GM23338 (cell line): ENCODE measurements at regions not wholly inside any gene's neighbourhood (a gene's known extent, or its start where the extent isn't known, plus 50 kb on each side); places are given as distances from the start of the nearest gene placed in this dataset.

Experiments
- ATAC-seq: fragments of 200-7000 bp; cut with Tn5 transposase; 3 replicates; pipeline ENCODE4 v1.9.1; 2020
- DNase-seq: peaks from one replicate; pipeline ENCODE4 v3.0.0-alpha.2; 2015; ENCODE audit warnings: low spot score
- H2AFZ ChIP-seq: fragments of 200-600 bp; sonication (generic); 2 replicates; pipeline ENCODE4 v1.8.0; 2016; ENCODE audit warnings: antibody characterized with exemption, mild to moderate bottlenecking, moderate library complexity
- H3F3A ChIP-seq: fragments of 200-600 bp; sonication (generic); replicated peaks from 2 replicates; pipeline ENCODE4 v1.8.0; 2017; ENCODE audit warnings: antibody characterized with exemption, mixed run types, low read depth
- H3K27ac ChIP-seq: fragments of 200-600 bp; sonication (generic); 2 replicates; pipeline ENCODE4 v1.6.1; 2016; ENCODE audit warnings: low read depth
- H3K27me3 ChIP-seq: fragments of 200-600 bp; sonication (generic); 2 replicates; pipeline ENCODE4 v1.8.0; 2016; ENCODE audit warnings: mild to moderate bottlenecking, mixed run types, moderate library complexity; ENCODE audit not compliant: insufficient read depth
- H3K36me3 ChIP-seq: fragments of 200-600 bp; sonication (generic); 2 replicates; pipeline ENCODE4 v1.8.0; 2016; ENCODE audit warnings: mild to moderate bottlenecking; ENCODE audit not compliant: insufficient read depth
- H3K4me1 ChIP-seq: fragments of 200-600 bp; sonication (generic); 2 replicates; pipeline ENCODE4 v1.8.0; 2016; ENCODE audit warnings: mild to moderate bottlenecking, moderate library complexity; ENCODE audit not compliant: insufficient read depth
- H3K4me2 ChIP-seq: fragments of 200-600 bp; sonication (generic); 2 replicates; pipeline ENCODE4 v1.7.1; 2017; ENCODE audit warnings: mixed run types
- H3K4me3 ChIP-seq: fragments of 200-600 bp; sonication (generic); 2 replicates; pipeline ENCODE4 v1.6.1; 2016; ENCODE audit warnings: mixed run types
- H3K79me2 ChIP-seq: fragments of 200-600 bp; sonication (generic); replicated peaks from 2 replicates; pipeline ENCODE4 v1.8.0; 2017; ENCODE audit warnings: mild to moderate bottlenecking; ENCODE audit not compliant: insufficient read depth
- H3K9me2 ChIP-seq: fragments of 200-600 bp; sonication (generic); 2 replicates; pipeline ENCODE4 v1.8.0; 2017; ENCODE audit not compliant: insufficient read depth
- H4K20me1 ChIP-seq: fragments of 200-600 bp; sonication (generic); replicated peaks from 2 replicates; pipeline ENCODE4 v1.8.0; 2017; ENCODE audit warnings: mild to moderate bottlenecking; ENCODE audit not compliant: insufficient read depth
- H3K27ac Mint-ChIP-seq: 2 replicates; pipeline ENCODE4 v1.8.0; 2020; ENCODE audit warnings: inconsistent platforms, mild to moderate bottlenecking, moderate library complexity, mixed read lengths
- H3K27me3 Mint-ChIP-seq: 3 replicates; pipeline ENCODE4 v1.8.0; 2022; ENCODE audit warnings: low read depth, mild to moderate bottlenecking, moderate library complexity, mixed read lengths, inconsistent platforms; ENCODE audit not compliant: insufficient read depth, poor library complexity
- H3K36me3 Mint-ChIP-seq: 3 replicates; pipeline ENCODE4 v1.8.0; 2021; ENCODE audit warnings: low read depth, mild to moderate bottlenecking, inconsistent platforms, moderate library complexity, mixed read lengths
- H3K4me1 Mint-ChIP-seq: 3 replicates; pipeline ENCODE4 v1.8.0; 2020; ENCODE audit warnings: mild to moderate bottlenecking, inconsistent platforms, mixed read lengths
- H3K4me3 Mint-ChIP-seq: 3 replicates; pipeline ENCODE4 v1.8.0; 2021; ENCODE audit warnings: moderate library complexity, mild to moderate bottlenecking, inconsistent platforms, mixed read lengths
- H3K9me3 Mint-ChIP-seq: 3 replicates; pipeline ENCODE4 v1.8.0; 2020; ENCODE audit warnings: moderate library complexity, mild to moderate bottlenecking, inconsistent platforms, mixed read lengths
- CREB1 ChIP-seq: fragments of 250-450 bp; sonication (Bioruptor Pico); IDR thresholded peaks from 2 replicates; pipeline ENCODE4 v1.5.0; 2020; ENCODE audit warnings: low read depth, mild to moderate bottlenecking, moderate library complexity
- EZH2 ChIP-seq: fragments of 200-600 bp; sonication (generic); IDR thresholded peaks from one replicate; pipeline ENCODE4 v1.8.0; 2017; ENCODE audit warnings: antibody characterized with exemption, mild to moderate bottlenecking, low read depth; ENCODE audit not compliant: unreplicated experiment
- EZH2phosphoT487 ChIP-seq: fragments of 200-600 bp; sonication (generic); IDR thresholded peaks from one replicate; pipeline ENCODE4 v1.8.1; 2018; ENCODE audit warnings: antibody characterized with exemption; ENCODE audit not compliant: unreplicated experiment
- JUNB ChIP-seq: IDR thresholded peaks from one replicate; pipeline ENCODE4 v1.6.1; 2016; ENCODE audit warnings: antibody characterized with exemption; ENCODE audit not compliant: unreplicated experiment
- NANOG ChIP-seq: IDR thresholded peaks from 2 replicates; pipeline ENCODE4 v1.6.1; 2016; ENCODE audit warnings: antibody characterized with exemption, borderline replicate concordance
- POLR2AphosphoS5 ChIP-seq: IDR thresholded peaks from 2 replicates; pipeline ENCODE4 v1.6.1; 2016; ENCODE audit warnings: antibody characterized with exemption, low read depth
- STAT1 ChIP-seq: IDR thresholded peaks from one replicate; pipeline ENCODE4 v1.6.1; 2016; ENCODE audit warnings: antibody characterized with exemption; ENCODE audit not compliant: unreplicated experiment
- ZNF114 ChIP-seq: fragments of 250-450 bp; sonication (Bioruptor Pico); IDR thresholded peaks from 2 replicates; pipeline ENCODE4 v1.5.0; 2020; ENCODE audit warnings: mild to moderate bottlenecking, moderate library complexity
- ZNF331 ChIP-seq: fragments of 250-450 bp; sonication (Bioruptor Pico); IDR thresholded peaks from 2 replicates; pipeline ENCODE4 v1.5.0; 2020; ENCODE audit warnings: low read depth, mild to moderate bottlenecking, moderate library complexity
- TF ChIP-seq, protein P1 (sequence below): IDR thresholded peaks from 2 replicates; pipeline ENCODE4 v1.6.1; 2016; ENCODE audit warnings: antibody characterized with exemption
- TF ChIP-seq, protein P2 (sequence below), 2 experiments: fragments of 200-600 bp in 1 of 2; sonication (generic) in 1 of 2; conservative IDR thresholded peaks; 2 replicates each; pipeline versions ENCODE4 v1.5.1 to v1.6.1; 2016 to 2017; ENCODE audit warnings: antibody characterized with exemption in 2 of 2, low read depth in 2 of 2, mild to moderate bottlenecking in 2 of 2, moderate library complexity in 1 of 2
- TF ChIP-seq, protein P3 (sequence below): fragments of 250-450 bp; sonication (Bioruptor Pico); IDR thresholded peaks from 2 replicates; pipeline ENCODE4 v1.5.0; 2020; ENCODE audit warnings: mild to moderate bottlenecking, moderate library complexity
- TF ChIP-seq, protein P4 (sequence below): IDR thresholded peaks from one replicate; pipeline ENCODE4 v1.6.1; 2018; ENCODE audit warnings: antibody characterized with exemption; ENCODE audit not compliant: unreplicated experiment

DNA sequence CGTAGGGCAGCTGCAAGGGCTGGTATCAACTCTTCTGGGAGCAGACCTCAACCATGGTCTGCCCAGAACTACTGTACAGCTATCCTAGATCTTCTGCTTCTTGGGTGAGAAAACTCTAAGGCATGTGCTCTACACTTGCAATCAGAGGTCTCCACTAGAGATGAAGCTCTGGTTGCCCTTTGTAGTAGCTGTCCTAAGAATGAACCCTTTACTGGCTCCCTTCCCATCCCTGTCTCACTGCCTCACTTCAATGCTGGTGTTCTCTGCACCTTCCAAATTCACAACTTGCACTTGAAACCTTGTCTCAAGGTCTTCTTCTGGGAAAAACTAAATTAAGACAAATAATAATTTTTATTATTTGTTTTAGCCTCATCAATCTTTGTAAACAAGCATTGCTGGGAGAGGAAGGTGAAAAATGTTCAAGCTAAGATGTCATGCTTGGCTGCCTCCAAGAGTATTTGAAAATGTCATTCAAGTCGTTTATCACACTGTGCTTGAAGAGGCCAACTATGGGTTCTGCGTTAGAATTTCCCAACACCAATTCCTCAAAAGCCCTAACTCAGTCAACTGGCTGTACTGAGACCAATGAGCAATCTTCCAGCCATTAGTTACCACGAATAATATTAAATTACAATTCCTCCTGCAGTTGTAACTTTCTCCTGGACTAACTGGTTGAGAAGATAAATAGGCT lies 216.9 kb upstream of the ADRA1D start:
- DNase-seq (no peak), ATAC-seq (no peak)
- Mint-ChIP-seq H3K4me3 (no peak overlapping the region), H3K27me3 (peaks cover 2% of the 10 kb centered on the region), H3K4me1 (no peaks in the 10 kb centered on the region), H3K27ac (no peak overlapping the region), H3K9me3 (no peaks in the 10 kb centered on the region), H3K36me3 (no peaks in the 10 kb centered on the region)
- Histone ChIP-seq H3F3A (no peaks in the 10 kb centered on the region), H3K4me2 (no peak overlapping the region), H3K27me3 (no peaks in the 10 kb centered on the region), H3K79me2 (no peaks in the 10 kb centered on the region), H4K20me1 (no peaks in the 10 kb centered on the region; the same call in 1 of the 2 replicates), H3K36me3 (no peaks in the 10 kb centered on the region), H3K4me1 (no peaks in the 10 kb centered on the region), H3K4me3 (no peak overlapping the region), H3K9me2 (no peaks in the 10 kb centered on the region), H3K27ac (no peak overlapping the region), H2AFZ (no peak overlapping the region)
- no peak for TF ChIP-seq EZH2phosphoT487
- no peak for TF ChIP-seq JUNB
- no peak for TF ChIP-seq ZNF114 (CRISPR knock-in tag)
- no peak for TF ChIP-seq EZH2
- TF ChIP-seq, protein P1, sequence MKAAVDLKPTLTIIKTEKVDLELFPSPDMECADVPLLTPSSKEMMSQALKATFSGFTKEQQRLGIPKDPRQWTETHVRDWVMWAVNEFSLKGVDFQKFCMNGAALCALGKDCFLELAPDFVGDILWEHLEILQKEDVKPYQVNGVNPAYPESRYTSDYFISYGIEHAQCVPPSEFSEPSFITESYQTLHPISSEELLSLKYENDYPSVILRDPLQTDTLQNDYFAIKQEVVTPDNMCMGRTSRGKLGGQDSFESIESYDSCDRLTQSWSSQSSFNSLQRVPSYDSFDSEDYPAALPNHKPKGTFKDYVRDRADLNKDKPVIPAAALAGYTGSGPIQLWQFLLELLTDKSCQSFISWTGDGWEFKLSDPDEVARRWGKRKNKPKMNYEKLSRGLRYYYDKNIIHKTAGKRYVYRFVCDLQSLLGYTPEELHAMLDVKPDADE, result no peak
- TF ChIP-seq, protein P2, sequence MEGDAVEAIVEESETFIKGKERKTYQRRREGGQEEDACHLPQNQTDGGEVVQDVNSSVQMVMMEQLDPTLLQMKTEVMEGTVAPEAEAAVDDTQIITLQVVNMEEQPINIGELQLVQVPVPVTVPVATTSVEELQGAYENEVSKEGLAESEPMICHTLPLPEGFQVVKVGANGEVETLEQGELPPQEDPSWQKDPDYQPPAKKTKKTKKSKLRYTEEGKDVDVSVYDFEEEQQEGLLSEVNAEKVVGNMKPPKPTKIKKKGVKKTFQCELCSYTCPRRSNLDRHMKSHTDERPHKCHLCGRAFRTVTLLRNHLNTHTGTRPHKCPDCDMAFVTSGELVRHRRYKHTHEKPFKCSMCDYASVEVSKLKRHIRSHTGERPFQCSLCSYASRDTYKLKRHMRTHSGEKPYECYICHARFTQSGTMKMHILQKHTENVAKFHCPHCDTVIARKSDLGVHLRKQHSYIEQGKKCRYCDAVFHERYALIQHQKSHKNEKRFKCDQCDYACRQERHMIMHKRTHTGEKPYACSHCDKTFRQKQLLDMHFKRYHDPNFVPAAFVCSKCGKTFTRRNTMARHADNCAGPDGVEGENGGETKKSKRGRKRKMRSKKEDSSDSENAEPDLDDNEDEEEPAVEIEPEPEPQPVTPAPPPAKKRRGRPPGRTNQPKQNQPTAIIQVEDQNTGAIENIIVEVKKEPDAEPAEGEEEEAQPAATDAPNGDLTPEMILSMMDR (conservative IDR thresholded peaks at IDR 0.05; ENCODE audit: low read depth in 2 of 2), result no peak
- no peak for TF ChIP-seq POLR2AphosphoS5
- TF ChIP-seq CREB1, result no peak
- TF ChIP-seq, protein P3, sequence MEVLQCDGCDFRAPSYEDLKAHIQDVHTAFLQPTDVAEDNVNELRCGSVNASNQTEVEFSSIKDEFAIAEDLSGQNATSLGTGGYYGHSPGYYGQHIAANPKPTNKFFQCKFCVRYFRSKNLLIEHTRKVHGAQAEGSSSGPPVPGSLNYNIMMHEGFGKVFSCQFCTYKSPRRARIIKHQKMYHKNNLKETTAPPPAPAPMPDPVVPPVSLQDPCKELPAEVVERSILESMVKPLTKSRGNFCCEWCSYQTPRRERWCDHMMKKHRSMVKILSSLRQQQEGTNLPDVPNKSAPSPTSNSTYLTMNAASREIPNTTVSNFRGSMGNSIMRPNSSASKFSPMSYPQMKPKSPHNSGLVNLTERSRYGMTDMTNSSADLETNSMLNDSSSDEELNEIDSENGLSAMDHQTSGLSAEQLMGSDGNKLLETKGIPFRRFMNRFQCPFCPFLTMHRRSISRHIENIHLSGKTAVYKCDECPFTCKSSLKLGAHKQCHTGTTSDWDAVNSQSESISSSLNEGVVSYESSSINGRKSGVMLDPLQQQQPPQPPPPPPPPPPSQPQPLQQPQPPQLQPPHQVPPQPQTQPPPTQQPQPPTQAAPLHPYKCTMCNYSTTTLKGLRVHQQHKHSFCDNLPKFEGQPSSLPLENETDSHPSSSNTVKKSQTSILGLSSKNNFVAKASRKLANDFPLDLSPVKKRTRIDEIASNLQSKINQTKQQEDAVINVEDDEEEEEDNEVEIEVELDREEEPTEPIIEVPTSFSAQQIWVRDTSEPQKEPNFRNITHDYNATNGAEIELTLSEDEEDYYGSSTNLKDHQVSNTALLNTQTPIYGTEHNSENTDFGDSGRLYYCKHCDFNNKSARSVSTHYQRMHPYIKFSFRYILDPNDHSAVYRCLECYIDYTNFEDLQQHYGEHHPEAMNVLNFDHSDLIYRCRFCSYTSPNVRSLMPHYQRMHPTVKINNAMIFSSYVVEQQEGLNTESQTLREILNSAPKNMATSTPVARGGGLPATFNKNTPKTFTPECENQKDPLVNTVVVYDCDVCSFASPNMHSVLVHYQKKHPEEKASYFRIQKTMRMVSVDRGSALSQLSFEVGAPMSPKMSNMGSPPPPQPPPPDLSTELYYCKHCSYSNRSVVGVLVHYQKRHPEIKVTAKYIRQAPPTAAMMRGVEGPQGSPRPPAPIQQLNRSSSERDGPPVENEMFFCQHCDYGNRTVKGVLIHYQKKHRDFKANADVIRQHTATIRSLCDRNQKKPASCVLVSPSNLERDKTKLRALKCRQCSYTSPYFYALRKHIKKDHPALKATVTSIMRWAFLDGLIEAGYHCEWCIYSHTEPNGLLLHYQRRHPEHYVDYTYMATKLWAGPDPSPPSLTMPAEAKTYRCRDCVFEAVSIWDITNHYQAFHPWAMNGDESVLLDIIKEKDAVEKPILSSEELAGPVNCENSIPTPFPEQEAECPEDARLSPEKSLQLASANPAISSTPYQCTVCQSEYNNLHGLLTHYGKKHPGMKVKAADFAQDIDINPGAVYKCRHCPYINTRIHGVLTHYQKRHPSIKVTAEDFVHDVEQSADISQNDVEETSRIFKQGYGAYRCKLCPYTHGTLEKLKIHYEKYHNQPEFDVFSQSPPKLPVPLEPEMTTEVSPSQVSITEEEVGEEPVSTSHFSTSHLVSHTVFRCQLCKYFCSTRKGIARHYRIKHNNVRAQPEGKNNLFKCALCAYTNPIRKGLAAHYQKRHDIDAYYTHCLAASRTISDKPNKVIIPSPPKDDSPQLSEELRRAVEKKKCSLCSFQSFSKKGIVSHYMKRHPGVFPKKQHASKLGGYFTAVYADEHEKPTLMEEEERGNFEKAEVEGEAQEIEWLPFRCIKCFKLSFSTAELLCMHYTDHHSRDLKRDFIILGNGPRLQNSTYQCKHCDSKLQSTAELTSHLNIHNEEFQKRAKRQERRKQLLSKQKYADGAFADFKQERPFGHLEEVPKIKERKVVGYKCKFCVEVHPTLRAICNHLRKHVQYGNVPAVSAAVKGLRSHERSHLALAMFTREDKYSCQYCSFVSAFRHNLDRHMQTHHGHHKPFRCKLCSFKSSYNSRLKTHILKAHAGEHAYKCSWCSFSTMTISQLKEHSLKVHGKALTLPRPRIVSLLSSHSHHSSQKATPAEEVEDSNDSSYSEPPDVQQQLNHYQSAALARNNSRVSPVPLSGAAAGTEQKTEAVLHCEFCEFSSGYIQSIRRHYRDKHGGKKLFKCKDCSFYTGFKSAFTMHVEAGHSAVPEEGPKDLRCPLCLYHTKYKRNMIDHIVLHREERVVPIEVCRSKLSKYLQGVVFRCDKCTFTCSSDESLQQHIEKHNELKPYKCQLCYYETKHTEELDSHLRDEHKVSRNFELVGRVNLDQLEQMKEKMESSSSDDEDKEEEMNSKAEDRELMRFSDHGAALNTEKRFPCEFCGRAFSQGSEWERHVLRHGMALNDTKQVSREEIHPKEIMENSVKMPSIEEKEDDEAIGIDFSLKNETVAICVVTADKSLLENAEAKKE (CRISPR knock-in tag), result no peak
- TF ChIP-seq, protein P4, sequence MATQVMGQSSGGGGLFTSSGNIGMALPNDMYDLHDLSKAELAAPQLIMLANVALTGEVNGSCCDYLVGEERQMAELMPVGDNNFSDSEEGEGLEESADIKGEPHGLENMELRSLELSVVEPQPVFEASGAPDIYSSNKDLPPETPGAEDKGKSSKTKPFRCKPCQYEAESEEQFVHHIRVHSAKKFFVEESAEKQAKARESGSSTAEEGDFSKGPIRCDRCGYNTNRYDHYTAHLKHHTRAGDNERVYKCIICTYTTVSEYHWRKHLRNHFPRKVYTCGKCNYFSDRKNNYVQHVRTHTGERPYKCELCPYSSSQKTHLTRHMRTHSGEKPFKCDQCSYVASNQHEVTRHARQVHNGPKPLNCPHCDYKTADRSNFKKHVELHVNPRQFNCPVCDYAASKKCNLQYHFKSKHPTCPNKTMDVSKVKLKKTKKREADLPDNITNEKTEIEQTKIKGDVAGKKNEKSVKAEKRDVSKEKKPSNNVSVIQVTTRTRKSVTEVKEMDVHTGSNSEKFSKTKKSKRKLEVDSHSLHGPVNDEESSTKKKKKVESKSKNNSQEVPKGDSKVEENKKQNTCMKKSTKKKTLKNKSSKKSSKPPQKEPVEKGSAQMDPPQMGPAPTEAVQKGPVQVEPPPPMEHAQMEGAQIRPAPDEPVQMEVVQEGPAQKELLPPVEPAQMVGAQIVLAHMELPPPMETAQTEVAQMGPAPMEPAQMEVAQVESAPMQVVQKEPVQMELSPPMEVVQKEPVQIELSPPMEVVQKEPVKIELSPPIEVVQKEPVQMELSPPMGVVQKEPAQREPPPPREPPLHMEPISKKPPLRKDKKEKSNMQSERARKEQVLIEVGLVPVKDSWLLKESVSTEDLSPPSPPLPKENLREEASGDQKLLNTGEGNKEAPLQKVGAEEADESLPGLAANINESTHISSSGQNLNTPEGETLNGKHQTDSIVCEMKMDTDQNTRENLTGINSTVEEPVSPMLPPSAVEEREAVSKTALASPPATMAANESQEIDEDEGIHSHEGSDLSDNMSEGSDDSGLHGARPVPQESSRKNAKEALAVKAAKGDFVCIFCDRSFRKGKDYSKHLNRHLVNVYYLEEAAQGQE, result no peak
- no peak for TF ChIP-seq STAT1
- no peak for TF ChIP-seq ZNF331 (CRISPR knock-in tag)
- TF ChIP-seq NANOG, result no peak
